SH-SY5Y (cell line): ENCODE measurements at regions not wholly inside any gene's neighbourhood (a gene's known extent, or its start where the extent isn't known, plus 50 kb on each side); places are given as distances from the start of the nearest gene placed in this dataset.

Source experiments
- GATA2 ChIP-seq: IDR thresholded peaks from 2 replicates; pipeline ENCODE4 v1.6.1; 2011; ENCODE audit warnings: mild to moderate bottlenecking, low read depth, low read length
- GATA3 ChIP-seq: IDR thresholded peaks from 2 replicates; pipeline ENCODE4 v1.6.1; 2011; ENCODE audit warnings: low read depth, mild to moderate bottlenecking, low read length, moderate library complexity

DNA sequence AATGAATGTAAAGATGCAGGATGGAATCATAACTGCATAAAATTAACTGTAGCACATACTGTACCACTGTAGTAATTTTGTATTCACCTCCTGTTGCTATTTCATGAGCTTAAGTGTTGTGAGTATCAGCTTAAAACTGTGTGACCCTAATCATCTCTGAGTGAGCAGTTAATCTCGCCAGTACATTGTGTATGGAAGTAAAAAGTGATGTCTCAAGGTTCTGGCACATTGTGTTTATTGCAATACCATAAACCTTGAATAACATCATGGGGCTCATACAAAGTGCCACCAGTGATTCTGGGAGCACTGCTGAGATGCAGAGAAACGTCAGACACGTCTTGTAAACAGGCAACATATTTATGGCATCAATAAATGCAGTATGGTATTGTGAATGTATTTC, 124.5 kb downstream of the PMAIP1 start:
- TF ChIP-seq GATA2 (no peak), GATA3 (no peak)
